Spleen (tissue), 7 donors: ENCODE measurements at regions not wholly inside any gene's neighbourhood (a gene's known extent, or its start where the extent isn't known, plus 50 kb on each side); places are given as distances from the start of the nearest gene placed in this dataset.

Experiments
- CTCF ChIP-seq, 11 experiments: fragments of 200-600 bp in 7 of 11; fragments of 450-650 bp in 4 of 11; sonication (generic) in 4 of 11; IDR thresholded peaks in 8 of 11; conservative IDR thresholded peaks in 3 of 11; 1 replicate in 7 of 11; 2 replicates in 4 of 11; pipeline versions ENCODE4 v1.4.0 to v1.8.0; 2016 to 2021; ENCODE audit warnings: antibody characterized with exemption in 11 of 11, inconsistent platforms in 4 of 11, mild to moderate bottlenecking in 1 of 11
- POLR2AphosphoS5 ChIP-seq, 3 donors: sonication (generic); formaldehyde crosslinking; IDR thresholded peaks; one replicate each; pipeline ENCODE4 v1.5.1; 2017; ENCODE audit warnings: antibody characterized with exemption in 3 of 3
- donor health status: DM: no; HTN: no; CAD: no; lungs with moderate emphysema.
- donor health status: DM: no; HTN: no; CAD: no.
- donor health status: DM: no; HTN: no; CAD: no.

GRCh38 chr1:193590102-193590501, 403.7 kb upstream of the B3GALT2 start:
- TF ChIP-seq POLR2AphosphoS5 (IDR thresholded peaks at IDR 0.05), result no peak
- no peak for TF ChIP-seq CTCF (IDR thresholded peaks at IDR 0.05 in 8 of 11, conservative IDR thresholded peaks at IDR 0.05 in 3 of 11)
